GM04504 (cell line): ENCODE measurements at regions not wholly inside any gene's neighbourhood (a gene's known extent, or its start where the extent isn't known, plus 50 kb on each side); places are given as distances from the start of the nearest gene placed in this dataset.

Source experiments
- DNase-seq: peaks from one replicate; pipeline ENCODE4 v3.0.0-alpha.2; 2012; ENCODE audit warnings: low read depth

- no peak for DNase-seq
These were observed 128.8 kb upstream of the DLX2 start for GRCh38 chr2:172231508-172231907.

GRCh38 chr2:172232708-172233396 lies 130.2 kb upstream of the DLX2 start:
- DNase-seq, result no peak

DNA sequence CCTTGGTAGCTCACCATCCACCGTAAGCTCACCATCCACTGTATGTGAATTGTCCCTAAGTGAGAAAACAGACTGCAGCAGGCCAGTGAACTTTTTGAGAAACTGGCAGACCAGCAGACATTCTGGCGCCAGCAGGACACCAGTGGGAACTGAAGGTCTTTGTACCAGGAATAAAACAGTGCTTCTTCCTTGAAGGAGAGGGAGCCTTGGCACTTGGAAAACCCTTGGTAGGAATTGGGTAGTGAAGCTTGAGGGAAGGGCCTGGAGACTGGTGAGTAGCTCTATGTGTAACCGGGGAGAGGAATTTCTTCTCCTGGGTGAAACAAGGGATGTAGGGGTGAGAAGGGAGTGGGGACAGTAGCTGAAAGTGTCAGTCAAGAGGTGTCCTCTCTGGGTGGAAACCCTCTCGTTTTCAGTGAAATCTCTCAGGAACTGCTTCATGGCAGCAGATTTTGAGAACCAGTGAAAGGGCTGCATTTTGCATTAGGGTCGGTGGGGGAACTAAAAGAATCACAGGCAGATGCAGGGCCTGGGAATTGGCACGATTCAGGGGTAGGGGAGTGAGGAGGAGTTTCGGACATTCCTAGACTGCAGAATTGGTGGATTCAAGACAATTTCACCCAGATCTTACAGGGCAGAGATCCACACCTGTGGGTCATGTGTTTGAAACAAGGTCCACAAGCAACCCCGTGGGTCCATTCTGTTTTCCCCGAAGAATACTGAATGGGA lies 131.5 kb upstream of the DLX2 start:
- no peak for DNase-seq

GRCh38 chr2:172234716-172235691 lies 132.3 kb upstream of the DLX2 start:
- no peak for DNase-seq

- DNase-seq, result no peak
These were observed 137.4 kb upstream of the DLX2 start for GRCh38 chr2:172239944-172240590.

- DNase-seq, result no peak
These were observed 138.5 kb upstream of the DLX2 start for GRCh38 chr2:172241222-172241621.

- DNase-seq, result no peak
These were observed 139.8 kb upstream of the DLX2 start for GRCh38 chr2:172242471-172242870.

- DNase-seq, result no peak
These were observed 140.3 kb upstream of the DLX2 start for GRCh38 chr2:172242961-172243360.

DNA sequence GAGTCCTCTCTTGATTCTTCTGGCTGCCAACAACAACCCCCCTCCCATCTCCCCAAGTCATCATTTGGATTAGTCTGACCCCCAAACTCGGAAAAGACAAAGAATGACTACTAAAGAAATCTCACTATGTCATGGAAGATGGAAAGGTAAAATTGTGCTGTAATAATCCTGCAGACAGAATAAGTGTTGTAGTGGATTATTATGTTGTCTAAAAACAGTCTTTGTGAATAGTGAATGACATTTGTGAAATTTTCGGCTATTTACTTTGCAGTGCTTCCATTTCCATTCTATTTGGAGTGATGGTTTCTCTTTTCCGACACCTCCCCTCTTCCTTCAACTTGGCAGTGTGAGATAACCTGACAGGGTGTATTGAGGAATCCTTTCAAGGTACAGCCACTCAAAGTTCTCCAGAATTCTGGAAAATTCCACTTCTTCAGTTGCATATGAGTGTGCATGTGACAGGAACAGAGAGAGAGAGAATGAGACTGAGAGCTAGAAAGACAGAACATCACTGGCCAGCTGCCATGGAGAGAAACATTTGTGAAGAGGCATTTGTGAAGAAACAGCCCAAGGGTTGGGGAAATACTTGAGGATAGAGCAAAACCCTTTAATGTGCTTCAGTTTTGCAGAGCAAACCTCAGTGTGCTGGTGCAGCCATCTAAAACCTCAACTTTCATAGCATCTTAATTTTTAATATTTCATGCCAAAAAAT lies 141.9 kb upstream of the DLX2 start:
- no peak for DNase-seq

- no peak for DNase-seq
These were observed 143.9 kb upstream of the DLX2 start for GRCh38 chr2:172246649-172247048.

DNA sequence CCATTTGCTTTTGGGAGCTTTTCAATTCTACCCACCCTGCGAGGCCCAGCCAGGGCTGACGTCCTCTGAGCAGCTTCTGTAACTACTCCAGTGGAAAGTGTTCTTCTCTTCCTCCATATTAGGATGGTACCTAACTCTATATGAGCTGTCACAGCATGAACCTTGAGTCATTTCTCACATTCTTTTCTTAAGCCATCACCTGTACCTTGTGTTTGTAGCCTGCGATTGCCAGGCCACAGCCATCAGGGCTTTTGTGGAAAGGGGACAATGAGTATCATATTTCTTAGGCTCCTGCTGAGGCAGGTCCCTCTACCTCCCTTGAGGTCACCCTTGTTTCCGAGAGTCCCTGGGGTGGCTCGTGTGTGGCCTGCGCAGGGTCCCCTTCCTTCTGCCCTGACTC lies 144.5 kb upstream of the DLX2 start:
- DNase-seq, result no peak

- no peak for DNase-seq
These were observed 145.7 kb upstream of the DLX2 start for GRCh38 chr2:172248381-172248780.

DNA sequence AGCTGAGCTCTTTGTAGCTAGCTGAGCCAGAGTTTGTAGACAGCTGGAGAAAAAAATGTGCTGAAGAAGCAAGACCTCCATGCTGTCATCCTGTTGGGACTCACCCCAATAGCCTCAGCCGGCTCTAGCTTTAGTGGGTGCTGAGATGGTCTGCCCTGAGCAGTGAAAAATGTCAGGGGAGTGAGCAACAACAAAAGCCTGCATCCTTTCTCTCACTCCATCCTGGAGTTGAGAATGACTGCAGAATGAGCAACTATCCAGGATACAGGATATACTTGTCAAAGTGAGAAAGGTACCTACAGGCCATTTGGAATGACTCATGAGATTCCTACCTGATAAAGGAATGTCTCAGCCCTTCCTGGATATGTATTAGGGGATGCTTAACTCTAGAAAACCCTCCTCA lies 146.1 kb upstream of the DLX2 start:
- no peak for DNase-seq

DNA sequence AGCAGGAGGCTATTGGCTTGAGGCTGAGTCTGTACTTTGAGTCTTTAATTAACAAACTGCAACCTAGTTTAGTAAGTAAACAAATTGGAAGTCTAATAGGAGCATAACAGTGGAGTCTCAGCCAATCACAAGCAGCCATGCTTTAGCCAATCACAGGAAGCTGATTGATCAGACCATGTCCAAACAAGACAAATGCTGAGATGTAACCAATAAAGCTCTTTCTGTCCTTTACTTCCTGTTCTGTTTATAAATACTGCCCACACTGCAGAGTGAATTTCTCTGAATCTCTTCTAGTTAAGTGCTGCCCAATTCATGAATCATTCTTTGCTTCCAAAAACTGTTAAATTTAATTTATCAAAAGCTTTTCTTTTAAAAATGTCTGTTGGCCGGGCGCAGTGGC lies 146.6 kb upstream of the DLX2 start:
- DNase-seq, result no peak

DNA sequence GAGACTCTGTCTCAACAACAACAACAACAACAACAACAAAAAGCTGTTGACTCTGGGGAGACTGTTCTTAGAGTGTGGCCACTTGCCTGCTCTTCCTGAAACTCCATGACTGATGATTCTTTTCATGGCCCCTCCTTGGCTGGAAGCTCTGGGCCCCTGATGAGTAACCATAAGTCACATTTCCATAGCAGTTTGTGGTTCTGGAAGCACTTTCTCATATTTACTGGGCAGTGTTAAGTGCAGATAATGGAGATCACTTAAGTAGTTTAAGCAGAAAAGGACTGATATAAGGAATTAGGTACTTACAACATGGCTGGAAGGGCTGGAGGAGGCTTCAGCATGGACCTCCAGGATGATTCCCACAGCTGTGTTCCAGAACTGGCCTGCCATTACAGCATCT lies 147.3 kb upstream of the DLX2 start:
- DNase-seq, result peak; percentile 47

DNA sequence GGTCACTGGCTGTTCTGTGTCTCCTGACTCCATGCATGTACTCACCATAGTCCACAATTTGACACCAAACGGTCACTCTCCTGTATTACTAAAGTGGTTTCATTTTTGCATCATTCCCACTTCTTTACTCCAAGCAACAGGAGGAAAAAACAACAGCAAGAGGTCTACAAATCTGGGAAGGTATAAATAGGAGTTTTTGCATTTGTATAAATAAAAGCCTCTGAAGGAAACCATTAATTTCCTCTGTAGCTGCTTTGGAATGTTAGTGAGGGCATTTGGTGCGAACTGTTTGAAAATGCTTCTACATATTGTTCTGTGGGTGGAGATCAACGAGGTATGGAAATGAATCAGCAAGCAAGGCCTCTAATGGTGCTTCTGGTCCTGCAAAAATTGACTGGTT lies 148.5 kb upstream of the DLX2 start:
- DNase-seq, result no peak

- no peak for DNase-seq
These were observed 149.5 kb upstream of the DLX2 start for GRCh38 chr2:172252154-172252553.

- peak; percentile 98 for DNase-seq
These were observed 150.7 kb upstream of the DLX2 start for GRCh38 chr2:172253190-172254052.

DNA sequence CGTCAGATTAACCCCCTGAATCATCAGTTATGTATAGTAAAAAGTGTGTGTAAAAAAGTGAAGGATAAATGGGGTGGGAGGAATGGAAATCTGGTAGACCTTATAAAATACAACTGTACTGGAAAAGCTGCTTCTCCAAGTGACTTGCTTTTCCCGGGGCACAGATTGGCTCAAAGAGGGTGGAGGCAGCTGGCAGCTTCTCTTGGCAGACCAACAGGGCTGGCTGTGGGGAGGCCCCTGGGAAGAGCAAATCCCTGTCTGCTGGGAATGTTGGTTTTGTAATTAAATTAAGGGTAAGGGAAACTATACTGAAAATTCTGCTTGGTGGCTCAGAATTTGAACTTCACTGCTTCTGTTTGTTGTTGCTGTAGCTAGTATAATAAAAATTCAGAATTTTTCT lies 154.2 kb upstream of the DLX2 start:
- no peak for DNase-seq

GRCh38 chr2:172259827-172260226 lies 157.1 kb upstream of the DLX2 start:
- no peak for DNase-seq

DNA sequence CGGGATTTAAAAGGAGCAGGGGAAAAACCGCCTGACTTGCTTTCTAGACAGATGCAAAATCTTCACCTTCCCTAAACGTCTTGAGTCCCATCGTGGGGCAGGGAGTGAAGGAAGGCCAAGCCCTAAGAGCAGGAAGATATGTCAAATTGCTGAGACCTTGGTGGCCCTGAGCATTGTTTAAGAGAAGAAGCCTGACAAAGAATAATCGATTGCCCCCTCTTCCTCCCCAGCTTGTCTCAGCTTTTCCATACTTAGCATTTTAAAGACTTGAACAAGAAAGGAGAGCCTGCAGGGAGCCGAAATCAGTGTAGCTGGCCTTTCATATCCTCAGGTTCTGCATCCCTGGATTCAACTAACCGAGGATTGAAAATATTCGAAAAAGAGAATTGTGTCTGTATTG lies 157.6 kb upstream of the DLX2 start:
- DNase-seq, result no peak
